T-helper 1 cell (primary cell): ENCODE measurements at regions not wholly inside any gene's neighbourhood (a gene's known extent, or its start where the extent isn't known, plus 50 kb on each side); places are given as distances from the start of the nearest gene placed in this dataset.
"Not testable (repeated sequence)": the region's sequence is repeated elsewhere in the genome, so short reads cannot be mapped to it uniquely, and the experiment has no call there.

Experiments
- DNase-seq, 5 donors: peaks; one replicate each; pipeline ENCODE4 v3.0.0-alpha.2; 2012 to 2020

- no peak for DNase-seq
Measured at GRCh38 chr1:143584508-143584907, 387.3 kb downstream of the FAM72C start.

DNA sequence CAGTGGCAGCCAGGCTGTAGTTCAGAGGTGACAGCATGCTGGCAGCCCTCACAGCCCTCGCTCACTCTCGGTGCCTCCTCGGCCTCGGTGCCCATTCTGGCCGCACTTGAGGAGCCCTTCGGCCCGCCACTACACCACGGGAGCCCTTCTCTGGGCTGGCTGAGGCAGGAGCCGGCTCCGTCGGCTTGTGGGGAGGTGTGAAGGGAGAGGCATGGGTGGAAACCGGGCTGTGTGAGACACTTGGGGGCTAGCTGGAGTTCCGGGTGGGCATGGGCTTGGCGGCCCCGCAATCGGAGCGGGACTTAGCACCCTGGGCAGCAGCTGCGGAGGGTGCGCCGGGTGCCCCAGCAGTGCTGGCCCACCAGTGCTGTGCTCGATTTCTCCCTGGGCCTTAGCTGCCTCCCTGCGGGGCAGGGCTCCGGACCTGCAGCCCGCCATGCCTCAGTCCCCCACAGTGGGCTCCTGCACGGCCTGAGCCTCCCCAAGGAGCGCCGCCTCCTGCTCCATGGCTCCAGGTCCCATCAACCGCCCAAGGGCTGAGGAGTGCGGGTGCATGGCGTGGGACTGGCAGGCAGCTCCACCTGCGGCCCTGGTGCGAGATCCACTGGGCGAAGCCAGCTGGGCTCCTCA lies 396.8 kb downstream of the FAM72C start:
- DNase-seq = no peak

GRCh38 chr1:143572661-143573060 lies 399.1 kb downstream of the FAM72C start:
- not testable (repeated sequence) for DNase-seq

GRCh38 chr1:143563761-143564160 lies 408.0 kb downstream of the FAM72C start:
- not testable (repeated sequence) for DNase-seq

GRCh38 chr1:143553627-143554026 lies 418.2 kb downstream of the FAM72C start:
- DNase-seq = no peak

- not testable (repeated sequence) for DNase-seq
Measured at GRCh38 chr1:143504703-143505102, 467.1 kb downstream of the FAM72C start.

DNA sequence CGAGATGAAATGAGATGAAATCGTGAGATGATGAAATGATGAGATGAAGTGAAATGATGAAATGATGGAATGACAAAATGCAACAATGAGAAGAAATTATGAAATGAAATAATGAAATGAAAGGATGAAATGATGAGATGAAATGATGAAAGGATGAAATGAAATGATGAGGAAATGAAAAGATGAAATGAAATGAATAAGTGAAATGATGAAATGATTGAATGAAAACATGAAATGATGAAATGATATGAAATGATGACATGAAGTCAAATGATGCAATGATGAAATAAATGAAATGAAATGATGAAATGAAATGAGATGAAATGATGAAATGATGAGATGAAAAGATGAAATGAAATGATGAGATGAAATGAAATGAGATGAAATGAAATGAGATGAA lies 467.7 kb downstream of the FAM72C start:
- not testable (repeated sequence) for DNase-seq

DNA sequence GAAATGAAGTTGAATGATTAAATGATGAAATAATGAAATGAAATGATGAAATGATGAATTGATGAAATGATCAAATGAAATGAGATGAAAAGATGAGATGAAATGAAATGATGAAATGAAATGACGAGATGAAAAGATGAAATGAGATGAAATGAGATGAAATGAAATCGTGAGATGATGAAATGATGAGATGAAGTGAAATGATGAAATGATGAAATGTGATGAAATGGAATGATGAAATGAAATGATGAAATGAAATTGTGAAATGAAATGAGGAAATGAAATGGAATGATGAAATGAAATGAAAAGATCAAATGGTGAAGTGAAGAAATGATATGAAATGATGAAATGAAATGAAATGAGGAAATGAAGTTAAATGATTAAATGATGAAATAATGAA lies 468.7 kb downstream of the FAM72C start:
- not testable (repeated sequence) for DNase-seq

DNA sequence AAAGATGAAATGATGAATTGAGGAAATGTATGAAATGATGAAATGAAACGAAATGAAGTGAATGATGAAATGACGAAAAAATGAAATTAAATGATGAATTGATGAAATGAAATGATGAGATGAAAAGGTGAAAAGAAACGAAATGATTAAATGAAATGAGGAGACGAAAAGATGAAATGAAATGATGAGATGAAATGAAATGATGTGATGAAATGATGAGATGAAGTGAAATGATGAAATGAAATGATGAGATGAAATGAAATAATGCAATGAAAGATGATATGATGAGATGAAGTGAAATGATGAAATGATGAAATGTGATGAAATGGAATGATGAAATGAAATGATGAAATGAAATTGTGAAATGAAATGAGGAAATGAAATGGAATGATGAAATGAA lies 469.7 kb downstream of the FAM72C start:
- not testable (repeated sequence) for DNase-seq

GRCh38 chr1:143498059-143498749 lies 473.6 kb downstream of the FAM72C start:
- peak in 2 of 5 donors; percentile 1 to 10 for DNase-seq

DNA sequence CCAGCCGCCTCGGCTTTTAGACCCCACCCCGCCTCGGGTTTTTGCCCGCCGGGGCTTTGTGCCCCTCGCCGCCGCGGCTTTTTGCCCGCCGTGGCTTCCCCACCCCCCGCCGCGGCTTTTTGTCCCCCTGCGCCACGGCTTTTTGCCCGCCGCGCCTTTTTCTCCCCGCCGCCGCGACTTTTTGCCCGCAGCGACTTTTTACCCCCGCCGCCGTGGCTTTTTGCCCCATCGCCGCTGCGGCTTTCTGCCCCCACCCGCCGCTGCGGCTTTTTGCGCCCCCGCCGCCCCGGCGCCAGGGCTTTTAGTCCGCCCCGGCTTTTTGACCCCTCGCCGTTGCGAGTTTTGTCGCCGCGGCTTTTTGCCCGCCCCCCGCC lies 474.4 kb downstream of the FAM72C start:
- DNase-seq = peak in 2 of 5 donors; percentile 10 to 14

DNA sequence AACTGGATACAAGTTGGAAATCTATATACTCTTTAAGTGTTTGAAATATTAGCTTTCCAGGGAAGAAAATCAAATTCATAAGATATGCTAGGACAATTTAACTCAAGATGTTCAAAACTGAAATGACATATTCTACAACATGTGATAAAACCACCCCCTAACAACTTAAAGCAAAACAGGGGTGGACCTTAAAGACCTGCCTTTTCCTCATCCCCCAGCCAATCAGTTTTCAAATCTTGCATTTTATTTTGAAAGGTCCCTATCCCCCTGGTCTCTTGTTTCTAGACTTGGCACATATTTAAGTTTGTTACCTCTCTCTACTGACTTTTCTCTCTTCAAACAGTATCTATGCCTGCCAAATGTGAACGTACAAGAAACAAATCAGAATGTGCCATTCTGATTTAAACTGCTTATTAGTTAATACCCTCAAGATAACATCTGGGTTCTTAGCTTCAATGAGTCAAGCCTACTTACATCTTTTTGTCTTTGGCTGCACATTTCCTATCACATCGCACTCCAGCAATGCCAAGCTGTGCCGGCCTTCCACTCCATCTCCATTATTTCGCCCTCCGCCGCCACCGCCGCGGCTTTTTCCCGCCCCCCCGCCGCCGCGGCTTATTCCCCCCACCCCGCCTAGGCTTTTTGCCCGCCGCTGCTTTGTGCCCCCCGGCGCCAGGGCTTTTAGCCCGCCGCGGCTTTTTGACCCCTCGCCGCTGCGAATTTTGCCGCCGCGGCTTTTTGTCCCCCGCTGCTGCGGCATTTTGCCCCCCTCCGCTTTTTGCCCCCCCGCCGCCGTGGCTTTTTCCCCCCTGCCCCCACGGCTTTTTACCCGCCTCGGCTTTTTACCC lies 475.0 kb downstream of the FAM72C start:
- DNase-seq = not testable (repeated sequence)
